ENCODE measurements at regions not wholly inside any gene's neighbourhood (a gene's known extent, or its start where the extent isn't known, plus 50 kb on each side); places are given as distances from the start of the nearest gene placed in this dataset.
A peak's percentile ranks its signal among the peaks of the same experiment; 100 is the strongest.

GRCh38 chr2:184178229-184178628, 420.1 kb upstream of the ZNF804A start:
- H3K79me1 ChIP-seq (ENCODE audit: low read length): no peaks in the 10 kb centered on the region
- H3K4ac ChIP-seq (ENCODE audit: low read depth, low read length): no peak overlapping the region
- H2AK5ac ChIP-seq (ENCODE audit: low read length): no peak overlapping the region
- no peak overlapping the region for H3K9ac ChIP-seq (ENCODE audit: low read length)
- H3K56ac ChIP-seq (ENCODE audit: low read length): no peak overlapping the region
- H3K4me1 ChIP-seq (ENCODE audit: control insufficient read depth, low read depth, low read length): no peaks in the 10 kb centered on the region
- no peak overlapping the region for H3K18ac ChIP-seq (ENCODE audit: low read length)
- no peaks in the 10 kb centered on the region for H3K79me2 ChIP-seq (ENCODE audit: control insufficient read depth, insufficient read depth, low read length)
- H2BK120ac ChIP-seq (ENCODE audit: low read depth, low read length): no peak overlapping the region
- no peak overlapping the region for H2BK5ac ChIP-seq (ENCODE audit: low read length)
- H4K5ac ChIP-seq (ENCODE audit: low read length): no peak overlapping the region
- H3K27ac ChIP-seq (ENCODE audit: low read depth, low read length): no peak overlapping the region
- no CpG with 5 or more reads among the region's 3 CpGs for WGBS (ENCODE audit: extremely low coverage, insufficient coverage, low lambda C conversion rate)
- no peak overlapping the region for H3K4me2 ChIP-seq (ENCODE audit: low read length)
- H2BK15ac ChIP-seq (replicated peaks; ENCODE audit: low read depth): no peak overlapping the region
- no peak overlapping the region for H4K8ac ChIP-seq (ENCODE audit: low read depth, low read length)
- no peaks in the 10 kb centered on the region for H3K36me3 ChIP-seq (ENCODE audit: control insufficient read depth, insufficient read depth, low read length)
- no peak overlapping the region for H3K4me3 ChIP-seq (ENCODE audit: low read length)
- no peak overlapping the region for H3K23ac ChIP-seq (ENCODE audit: low read length)
- H3K27me3 ChIP-seq (ENCODE audit: insufficient read depth, low read length, poor library complexity): no peaks in the 10 kb centered on the region
- no peak for DNase-seq

DNA sequence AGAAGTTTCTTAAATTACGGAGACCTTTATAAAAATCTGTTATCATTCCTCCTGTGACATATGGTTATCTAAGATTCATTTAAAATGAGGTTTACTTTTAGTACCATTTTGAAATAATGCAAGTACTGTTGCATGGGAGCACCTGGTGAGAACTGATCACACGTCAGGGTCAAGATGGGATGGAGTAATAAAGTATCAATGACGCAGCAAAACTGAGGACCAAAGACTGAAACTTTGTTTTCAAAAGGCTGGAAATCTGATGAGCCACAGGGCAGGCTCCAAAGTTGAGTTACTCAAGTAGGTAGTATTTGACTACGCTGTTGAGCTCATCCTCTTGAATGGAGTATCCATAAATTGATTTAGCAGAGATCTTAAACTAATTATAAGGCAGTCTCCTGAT, 411.9 kb upstream of the ZNF804A start:
- WGBS (ENCODE audit: extremely low coverage, insufficient coverage, low lambda C conversion rate): no CpG with 5 or more reads among the region's 4 CpGs
- H3K9ac ChIP-seq (ENCODE audit: low read length): no peak overlapping the region
- no peak overlapping the region for H2BK120ac ChIP-seq (ENCODE audit: low read depth, low read length)
- no peak overlapping the region for H4K5ac ChIP-seq (ENCODE audit: low read length)
- no peaks in the 10 kb centered on the region for H3K4me1 ChIP-seq (ENCODE audit: control insufficient read depth, low read depth, low read length)
- no peak overlapping the region for H3K18ac ChIP-seq (ENCODE audit: low read length)
- H2AK5ac ChIP-seq (ENCODE audit: low read length): no peak overlapping the region
- no peak overlapping the region for H3K4me3 ChIP-seq (ENCODE audit: low read length)
- H3K4me2 ChIP-seq (ENCODE audit: low read length): no peak overlapping the region
- H3K36me3 ChIP-seq (ENCODE audit: control insufficient read depth, insufficient read depth, low read length): no peaks in the 10 kb centered on the region
- H4K8ac ChIP-seq (ENCODE audit: low read depth, low read length): no peak overlapping the region
- H3K4ac ChIP-seq (ENCODE audit: low read depth, low read length): no peak overlapping the region
- H3K23ac ChIP-seq (ENCODE audit: low read length): no peak overlapping the region
- H3K56ac ChIP-seq (ENCODE audit: low read length): no peak overlapping the region
- H2BK15ac ChIP-seq (replicated peaks; ENCODE audit: low read depth): no peak overlapping the region
- no peaks in the 10 kb centered on the region for H3K79me1 ChIP-seq (ENCODE audit: low read length)
- no peaks in the 10 kb centered on the region for H3K79me2 ChIP-seq (ENCODE audit: control insufficient read depth, insufficient read depth, low read length)
- no peaks in the 10 kb centered on the region for H3K27me3 ChIP-seq (ENCODE audit: insufficient read depth, low read length, poor library complexity)
- no peak overlapping the region for H2BK5ac ChIP-seq (ENCODE audit: low read length)
- no peak for DNase-seq
- no peak overlapping the region for H3K27ac ChIP-seq (ENCODE audit: low read depth, low read length)

DNA sequence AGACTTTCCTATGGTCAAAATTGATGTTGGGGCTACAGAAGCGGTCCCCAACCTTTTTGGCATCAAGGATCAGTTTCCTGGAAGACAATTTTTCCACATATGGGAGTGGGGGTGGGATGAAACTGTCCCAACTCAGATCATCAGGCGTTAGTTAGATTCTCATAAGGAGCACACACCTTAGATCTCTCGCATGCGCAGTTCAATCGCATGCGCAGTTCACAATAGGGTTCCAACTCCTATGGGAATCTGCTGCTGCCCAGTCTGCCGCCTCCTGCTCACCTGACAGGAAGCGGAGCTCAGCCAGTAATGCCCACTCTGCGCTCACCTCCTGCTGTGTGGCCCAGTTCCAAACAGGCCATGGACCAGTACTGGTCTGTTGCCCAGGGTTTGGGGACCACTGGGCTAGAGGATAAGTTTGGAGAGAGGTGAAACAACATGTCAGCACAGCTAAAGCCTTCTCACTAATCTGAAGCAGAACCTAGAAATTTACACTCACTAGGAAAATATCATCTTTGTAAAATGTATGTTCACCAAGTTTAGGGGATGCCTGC, 410.8 kb upstream of the ZNF804A start:
- H3K56ac ChIP-seq (ENCODE audit: low read length): no peak overlapping the region
- WGBS (ENCODE audit: extremely low coverage, insufficient coverage, low lambda C conversion rate): no CpG with 5 or more reads among the region's 9 CpGs
- H3K4ac ChIP-seq (ENCODE audit: low read depth, low read length): no peak overlapping the region
- H2BK120ac ChIP-seq (ENCODE audit: low read depth, low read length): no peak overlapping the region
- H3K4me2 ChIP-seq (ENCODE audit: low read length): no peak overlapping the region
- H3K4me1 ChIP-seq (ENCODE audit: control insufficient read depth, low read depth, low read length): no peaks in the 10 kb centered on the region
- no peaks in the 10 kb centered on the region for H3K36me3 ChIP-seq (ENCODE audit: control insufficient read depth, insufficient read depth, low read length)
- no peak overlapping the region for H3K4me3 ChIP-seq (ENCODE audit: low read length)
- H4K8ac ChIP-seq (ENCODE audit: low read depth, low read length): no peak overlapping the region
- no peak overlapping the region for H4K5ac ChIP-seq (ENCODE audit: low read length)
- H2AK5ac ChIP-seq (ENCODE audit: low read length): no peak overlapping the region
- no peak overlapping the region for H3K23ac ChIP-seq (ENCODE audit: low read length)
- no peak overlapping the region for H2BK5ac ChIP-seq (ENCODE audit: low read length)
- H3K18ac ChIP-seq (ENCODE audit: low read length): no peak overlapping the region
- H3K9ac ChIP-seq (ENCODE audit: low read length): no peak overlapping the region
- H3K79me2 ChIP-seq (ENCODE audit: control insufficient read depth, insufficient read depth, low read length): no peaks in the 10 kb centered on the region
- H3K27me3 ChIP-seq (ENCODE audit: insufficient read depth, low read length, poor library complexity): no peaks in the 10 kb centered on the region
- no peaks in the 10 kb centered on the region for H3K79me1 ChIP-seq (ENCODE audit: low read length)
- DNase-seq: no peak
- H3K27ac ChIP-seq (ENCODE audit: low read depth, low read length): no peak overlapping the region
- no peak overlapping the region for H2BK15ac ChIP-seq (replicated peaks; ENCODE audit: low read depth)

GRCh38 chr2:184190725-184191124, 407.6 kb upstream of the ZNF804A start:
- Histone ChIP-seq H3K27me3 (ENCODE audit: insufficient read depth, low read length, poor library complexity) (no peaks in the 10 kb centered on the region), H2BK15ac (replicated peaks; ENCODE audit: low read depth) (no peak overlapping the region), H2AK5ac (ENCODE audit: low read length) (no peak overlapping the region), H4K5ac (ENCODE audit: low read length) (no peak overlapping the region), H3K4me2 (ENCODE audit: low read length) (no peak overlapping the region), H3K36me3 (ENCODE audit: control insufficient read depth, insufficient read depth, low read length) (no peaks in the 10 kb centered on the region), H3K4ac (ENCODE audit: low read depth, low read length) (no peak overlapping the region), H4K8ac (ENCODE audit: low read depth, low read length) (no peak overlapping the region), H3K18ac (ENCODE audit: low read length) (no peak overlapping the region), H3K56ac (ENCODE audit: low read length) (no peak overlapping the region), H3K79me1 (ENCODE audit: low read length) (no peaks in the 10 kb centered on the region), H2BK120ac (ENCODE audit: low read depth, low read length) (no peak overlapping the region), H3K79me2 (ENCODE audit: control insufficient read depth, insufficient read depth, low read length) (no peaks in the 10 kb centered on the region), H3K23ac (ENCODE audit: low read length) (no peak overlapping the region), H3K27ac (ENCODE audit: low read depth, low read length) (no peak overlapping the region), H2BK5ac (ENCODE audit: low read length) (no peak overlapping the region), H3K4me3 (ENCODE audit: low read length) (no peak overlapping the region), H3K9ac (ENCODE audit: low read length) (no peak overlapping the region), H3K4me1 (ENCODE audit: control insufficient read depth, low read depth, low read length) (no peaks in the 10 kb centered on the region)
- WGBS (ENCODE audit: extremely low coverage, insufficient coverage, low lambda C conversion rate): no CpG with 5 or more reads among the region's 3 CpGs
- DNase-seq: no peak

DNA sequence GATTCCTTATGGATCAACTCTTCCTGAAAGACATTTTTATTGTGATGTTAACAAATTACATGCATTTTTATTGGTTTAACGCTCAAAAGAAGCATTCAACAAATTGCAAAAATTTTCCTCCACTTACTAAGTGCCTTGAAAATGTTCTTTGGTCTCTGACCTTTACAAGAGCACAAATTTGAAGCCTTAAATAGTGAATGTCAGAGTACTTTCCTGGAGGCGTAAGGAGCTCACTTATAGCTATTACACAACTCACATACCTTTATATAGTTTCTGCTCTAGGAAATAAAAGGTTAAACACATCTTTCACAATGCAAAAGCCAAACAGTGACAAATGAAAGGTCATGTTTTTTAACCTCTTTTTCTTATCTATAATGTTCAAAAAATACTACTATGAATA, 405.7 kb upstream of the ZNF804A start:
- Histone ChIP-seq H3K23ac (ENCODE audit: low read length) (no peak overlapping the region), H3K79me1 (ENCODE audit: low read length) (no peaks in the 10 kb centered on the region), H2AK5ac (ENCODE audit: low read length) (no peak overlapping the region), H3K4me2 (ENCODE audit: low read length) (no peak overlapping the region), H2BK5ac (ENCODE audit: low read length) (no peak overlapping the region), H3K9ac (ENCODE audit: low read length) (no peak overlapping the region), H3K36me3 (ENCODE audit: control insufficient read depth, insufficient read depth, low read length) (no peaks in the 10 kb centered on the region), H3K27ac (ENCODE audit: low read depth, low read length) (no peak overlapping the region), H4K5ac (ENCODE audit: low read length) (no peak overlapping the region), H3K79me2 (ENCODE audit: control insufficient read depth, insufficient read depth, low read length) (no peaks in the 10 kb centered on the region), H3K18ac (ENCODE audit: low read length) (no peak overlapping the region), H4K8ac (ENCODE audit: low read depth, low read length) (no peak overlapping the region), H3K27me3 (ENCODE audit: insufficient read depth, low read length, poor library complexity) (no peaks in the 10 kb centered on the region), H3K56ac (ENCODE audit: low read length) (no peak overlapping the region), H2BK120ac (ENCODE audit: low read depth, low read length) (no peak overlapping the region), H3K4me1 (ENCODE audit: control insufficient read depth, low read depth, low read length) (no peaks in the 10 kb centered on the region), H3K4me3 (ENCODE audit: low read length) (no peak overlapping the region), H2BK15ac (replicated peaks; ENCODE audit: low read depth) (no peak overlapping the region), H3K4ac (ENCODE audit: low read depth, low read length) (no peak overlapping the region)
- DNase-seq: no peak
- no CpG with 5 or more reads among the region's 2 CpGs for WGBS (ENCODE audit: extremely low coverage, insufficient coverage, low lambda C conversion rate)

DNA sequence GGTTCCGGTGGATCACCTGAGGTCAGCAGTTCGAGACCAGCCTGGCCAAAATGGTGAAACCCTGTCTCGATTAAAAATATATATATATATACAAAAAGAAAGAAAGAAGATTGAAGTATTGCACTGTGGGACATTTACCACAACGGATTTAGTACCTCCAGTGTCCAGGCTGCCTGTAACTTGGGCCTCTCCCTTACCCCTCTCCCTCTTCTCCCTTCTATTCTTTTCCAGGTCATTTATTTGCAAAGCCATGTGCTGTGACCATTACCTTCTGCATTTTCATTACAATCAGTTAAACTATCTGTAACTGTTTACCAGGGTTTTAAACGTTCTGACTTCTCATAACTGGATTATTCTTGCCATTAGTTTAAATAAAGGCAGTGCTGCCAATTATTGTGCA, 400.9 kb upstream of the ZNF804A start:
- Histone ChIP-seq H2BK5ac (ENCODE audit: low read length) (no peak overlapping the region), H3K4me1 (ENCODE audit: control insufficient read depth, low read depth, low read length) (no peaks in the 10 kb centered on the region), H3K79me1 (ENCODE audit: low read length) (no peaks in the 10 kb centered on the region), H3K36me3 (ENCODE audit: control insufficient read depth, insufficient read depth, low read length) (no peaks in the 10 kb centered on the region), H3K23ac (ENCODE audit: low read length) (no peak overlapping the region), H3K4me2 (ENCODE audit: low read length) (no peak overlapping the region), H3K79me2 (ENCODE audit: control insufficient read depth, insufficient read depth, low read length) (no peaks in the 10 kb centered on the region), H3K27ac (ENCODE audit: low read depth, low read length) (no peak overlapping the region), H3K56ac (ENCODE audit: low read length) (no peak overlapping the region), H4K5ac (ENCODE audit: low read length) (no peak overlapping the region), H3K4me3 (ENCODE audit: low read length) (no peak overlapping the region), H2BK120ac (ENCODE audit: low read depth, low read length) (peak overlapping the region; percentile 82), H2BK15ac (replicated peaks; ENCODE audit: low read depth) (no peak overlapping the region), H3K18ac (ENCODE audit: low read length) (peak overlapping the region; percentile 51), H3K9ac (ENCODE audit: low read length) (no peak overlapping the region), H4K8ac (ENCODE audit: low read depth, low read length) (no peak overlapping the region), H2AK5ac (ENCODE audit: low read length) (no peak overlapping the region), H3K27me3 (ENCODE audit: insufficient read depth, low read length, poor library complexity) (no peaks in the 10 kb centered on the region), H3K4ac (ENCODE audit: low read depth, low read length) (peak overlapping the region; percentile 81)
- no CpG with 5 or more reads among the region's 5 CpGs for WGBS (ENCODE audit: extremely low coverage, insufficient coverage, low lambda C conversion rate)
- no peak for DNase-seq

Data from mesendoderm (in vitro differentiated cells).